ENCODE measurements at regions not wholly inside any gene's neighbourhood (a gene's known extent, or its start where the extent isn't known, plus 50 kb on each side); places are given as distances from the start of the nearest gene placed in this dataset.

DNA sequence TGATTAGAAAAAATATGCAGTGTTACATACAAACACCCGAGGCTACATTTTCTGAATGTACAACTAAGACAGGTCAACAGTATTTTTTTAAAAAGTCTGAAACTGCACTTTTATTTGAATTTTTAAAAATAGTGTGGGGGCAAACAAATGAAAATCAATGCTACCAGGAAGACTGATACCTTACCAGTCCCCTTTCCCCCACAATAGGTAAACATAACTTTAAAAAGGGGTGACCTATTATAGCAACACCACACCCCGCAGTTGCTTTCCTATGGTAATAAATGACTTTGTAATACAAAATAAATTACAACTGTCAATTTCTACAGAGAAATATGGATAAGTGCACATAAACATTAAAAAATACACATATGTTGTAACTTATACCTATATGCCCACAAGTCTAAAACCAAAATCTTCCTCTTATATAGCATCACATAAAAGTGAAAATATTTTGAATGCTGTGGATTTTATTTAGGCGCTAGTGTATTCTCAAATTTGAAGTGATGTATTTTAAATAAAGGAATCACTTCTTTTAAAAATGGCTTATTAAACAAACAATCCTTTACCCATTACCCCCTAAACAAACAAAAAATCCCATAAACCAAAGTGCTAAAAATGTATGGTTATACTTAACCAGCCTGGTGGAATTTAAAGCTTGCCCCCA lies 63.1 kb downstream of the KCNRG start:
- TF ChIP-seq, protein P1, sequence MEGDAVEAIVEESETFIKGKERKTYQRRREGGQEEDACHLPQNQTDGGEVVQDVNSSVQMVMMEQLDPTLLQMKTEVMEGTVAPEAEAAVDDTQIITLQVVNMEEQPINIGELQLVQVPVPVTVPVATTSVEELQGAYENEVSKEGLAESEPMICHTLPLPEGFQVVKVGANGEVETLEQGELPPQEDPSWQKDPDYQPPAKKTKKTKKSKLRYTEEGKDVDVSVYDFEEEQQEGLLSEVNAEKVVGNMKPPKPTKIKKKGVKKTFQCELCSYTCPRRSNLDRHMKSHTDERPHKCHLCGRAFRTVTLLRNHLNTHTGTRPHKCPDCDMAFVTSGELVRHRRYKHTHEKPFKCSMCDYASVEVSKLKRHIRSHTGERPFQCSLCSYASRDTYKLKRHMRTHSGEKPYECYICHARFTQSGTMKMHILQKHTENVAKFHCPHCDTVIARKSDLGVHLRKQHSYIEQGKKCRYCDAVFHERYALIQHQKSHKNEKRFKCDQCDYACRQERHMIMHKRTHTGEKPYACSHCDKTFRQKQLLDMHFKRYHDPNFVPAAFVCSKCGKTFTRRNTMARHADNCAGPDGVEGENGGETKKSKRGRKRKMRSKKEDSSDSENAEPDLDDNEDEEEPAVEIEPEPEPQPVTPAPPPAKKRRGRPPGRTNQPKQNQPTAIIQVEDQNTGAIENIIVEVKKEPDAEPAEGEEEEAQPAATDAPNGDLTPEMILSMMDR (IDR thresholded peaks at IDR 0.05) = no peak
- TF ChIP-seq POLR2A (IDR thresholded peaks at IDR 0.05) = no peak
